COR-L47 (cell line): ENCODE measurements at regions not wholly inside any gene's neighbourhood (a gene's known extent, or its start where the extent isn't known, plus 50 kb on each side); places are given as distances from the start of the nearest gene placed in this dataset.

Source experiments
- DNase-seq: peaks from one replicate; lab custom pipeline; 2025; lab: John Stamatoyannopoulos, UW

GRCh38 chr6:147716434-147716833, 207.9 kb downstream of the SAMD5 start:
- no peak for DNase-seq

DNA sequence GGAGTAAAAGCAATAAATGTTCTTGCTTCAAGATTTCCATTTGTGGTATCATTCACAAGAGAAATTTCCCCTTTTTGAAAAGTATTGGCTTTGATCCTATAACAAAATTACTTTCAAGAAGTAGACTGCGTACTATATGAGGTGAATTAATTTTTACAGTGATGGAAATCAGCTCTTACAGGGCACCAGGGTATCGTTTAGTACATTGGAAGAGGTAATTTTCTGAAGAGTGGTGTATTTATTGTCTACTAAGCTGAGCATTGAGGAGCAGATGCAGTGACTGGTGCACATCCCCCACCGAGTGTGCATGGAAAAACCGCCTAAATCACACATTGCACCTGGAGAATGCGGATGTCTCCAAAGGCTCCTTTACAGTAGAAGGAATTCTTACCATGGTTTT, 209.5 kb downstream of the SAMD5 start:
- DNase-seq: no peak

DNA sequence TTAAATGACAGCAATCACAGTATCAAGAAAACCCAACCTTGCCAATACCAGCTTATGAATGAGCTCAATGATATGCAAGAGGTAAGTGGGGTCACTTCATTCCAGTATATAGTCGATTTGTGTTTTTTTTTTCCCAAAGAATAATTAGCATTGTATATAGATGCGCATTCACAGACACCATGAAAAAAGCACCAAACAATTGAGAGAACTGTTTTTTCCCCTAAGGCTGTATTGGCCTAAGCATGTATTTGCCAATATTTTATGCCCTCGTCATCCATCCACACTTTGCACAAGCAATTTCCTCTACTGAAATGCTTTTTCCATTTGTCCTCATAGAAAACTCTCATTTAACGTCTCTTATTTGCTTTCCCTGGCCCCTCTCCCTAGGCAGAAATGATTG, 213.7 kb downstream of the SAMD5 start:
- no peak for DNase-seq

- no peak for DNase-seq
Observed at GRCh38 chr6:147724454-147724853, 216.0 kb downstream of the SAMD5 start.

DNA sequence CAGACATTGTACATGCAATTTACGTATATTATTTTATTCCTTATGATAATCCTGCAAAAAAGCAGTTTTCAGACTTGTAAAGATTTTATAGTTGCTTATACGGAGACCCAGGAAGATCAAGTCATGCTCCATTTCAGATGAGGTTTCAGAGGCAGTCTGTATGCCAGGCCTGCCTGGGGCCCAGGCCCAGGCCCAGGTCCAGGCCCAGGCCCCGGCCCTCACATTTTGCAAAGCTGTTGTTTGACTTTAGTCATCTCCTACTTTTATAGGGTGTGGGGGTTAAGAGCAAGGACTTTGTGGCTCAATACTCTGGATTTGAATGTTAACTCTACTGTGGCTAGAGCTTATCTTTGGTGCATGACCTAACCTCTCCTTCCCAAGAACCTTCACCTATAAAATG, 217.9 kb downstream of the SAMD5 start:
- no peak for DNase-seq

GRCh38 chr6:147728903-147729302, 220.4 kb downstream of the SAMD5 start:
- no peak for DNase-seq

DNA sequence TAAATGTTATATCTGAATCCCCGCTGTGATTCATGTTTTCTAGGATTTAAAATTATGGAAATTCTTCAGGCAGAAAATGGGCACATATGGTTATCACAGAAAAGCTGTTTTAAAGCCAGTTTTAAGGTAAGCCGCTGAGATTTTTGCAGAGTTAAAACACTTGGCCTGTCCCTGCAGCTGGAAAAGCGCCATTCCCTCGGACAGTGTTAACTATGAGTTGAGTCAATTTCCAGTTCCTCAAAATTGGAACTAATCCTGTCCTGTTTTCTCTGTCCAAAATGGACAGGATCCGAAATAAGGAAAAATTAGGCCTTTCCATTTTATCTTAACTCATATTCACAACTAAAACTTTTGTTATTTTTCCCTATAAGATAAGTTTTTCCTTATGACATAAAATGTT, 225.2 kb downstream of the SAMD5 start:
- no peak for DNase-seq

DNA sequence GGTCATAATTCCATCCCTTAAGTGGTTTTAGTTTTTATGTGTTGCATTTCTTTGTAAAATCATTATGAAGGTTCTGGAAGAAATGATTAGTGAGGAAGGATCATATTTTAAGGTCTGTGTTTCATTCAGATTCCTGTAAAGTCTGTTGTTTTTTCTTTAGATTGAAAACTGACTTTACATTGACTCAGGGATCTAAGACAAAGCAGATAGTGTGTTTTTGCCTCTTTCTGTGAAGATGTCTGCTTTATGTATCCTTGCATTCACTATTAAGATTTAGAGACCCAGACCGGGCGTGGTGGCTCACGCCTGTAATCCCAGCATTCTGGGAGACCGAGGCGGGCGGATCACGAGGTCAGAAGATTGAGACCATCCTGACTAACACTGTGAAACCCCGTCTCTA, 225.7 kb downstream of the SAMD5 start:
- no peak for DNase-seq

DNA sequence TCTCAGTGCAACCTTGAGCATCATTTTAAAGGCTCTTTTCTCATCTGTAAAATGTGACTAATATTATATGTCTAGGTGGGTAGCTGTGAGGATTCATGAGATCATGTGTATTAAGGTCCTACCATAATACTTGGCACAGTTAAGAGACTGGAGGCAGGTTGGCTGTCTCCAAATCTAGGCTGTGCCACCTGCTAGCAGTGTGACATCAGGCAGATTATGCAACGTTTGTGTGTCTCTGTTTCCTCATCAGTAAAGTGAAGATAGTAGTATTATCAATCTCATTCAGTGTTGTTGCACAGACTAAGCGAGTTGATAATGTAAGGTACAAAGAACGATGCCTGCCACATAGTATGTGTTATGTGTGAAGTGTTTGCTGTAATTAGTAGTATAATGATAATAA, 227.4 kb downstream of the SAMD5 start:
- no peak for DNase-seq

GRCh38 chr6:147737115-147737514, 228.6 kb downstream of the SAMD5 start:
- DNase-seq: no peak

- no peak for DNase-seq
Observed at GRCh38 chr6:147738099-147738498, 229.6 kb downstream of the SAMD5 start.

DNA sequence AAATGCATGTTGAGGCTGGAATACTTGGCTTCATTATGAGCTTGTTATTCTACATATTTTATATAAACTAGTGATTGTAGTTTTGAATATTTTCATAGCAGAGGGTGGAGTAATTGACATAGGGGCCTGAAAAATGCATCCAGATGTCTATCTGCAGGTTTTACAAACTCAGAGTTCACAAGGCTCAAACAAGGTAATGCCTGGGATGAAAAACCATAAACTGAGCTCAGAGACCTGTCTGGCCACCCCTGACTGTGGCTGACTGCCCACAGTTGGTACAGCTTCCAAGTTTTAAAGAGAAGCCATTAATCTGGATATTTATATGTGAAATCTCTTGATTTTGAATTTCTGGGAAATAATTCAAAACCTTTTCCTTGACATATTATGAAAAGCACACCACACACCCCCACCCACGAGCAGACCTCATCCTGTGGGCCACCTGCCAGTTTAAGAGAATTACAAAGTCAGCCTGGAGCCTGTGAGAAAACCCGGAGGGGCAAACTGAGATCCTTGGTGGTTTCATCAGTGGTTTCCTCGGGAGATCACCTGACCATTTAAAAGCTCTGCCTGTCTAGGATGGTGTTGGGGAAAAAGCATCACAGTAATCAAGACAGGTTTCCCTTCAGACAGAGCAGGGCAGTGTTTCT, 230.1 kb downstream of the SAMD5 start:
- no peak for DNase-seq

DNA sequence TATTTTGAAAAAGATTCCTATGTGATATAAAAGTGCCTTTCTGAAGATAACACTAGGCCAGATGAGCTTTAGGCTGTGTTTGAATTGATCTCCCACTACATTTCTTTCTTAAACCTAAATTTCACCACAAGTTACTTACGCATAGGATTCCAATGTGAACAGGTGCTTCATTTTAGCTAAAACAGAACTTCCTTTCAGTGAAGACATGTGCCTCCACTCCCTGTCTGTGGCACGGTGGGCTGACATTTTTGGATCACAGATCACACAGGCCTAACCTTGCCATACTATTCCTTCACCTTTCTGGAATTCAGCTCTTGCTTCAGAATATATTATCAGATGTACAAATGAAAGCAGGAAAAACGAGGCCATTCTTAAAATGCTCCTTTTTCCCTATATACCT, 231.8 kb downstream of the SAMD5 start:
- DNase-seq: no peak

DNA sequence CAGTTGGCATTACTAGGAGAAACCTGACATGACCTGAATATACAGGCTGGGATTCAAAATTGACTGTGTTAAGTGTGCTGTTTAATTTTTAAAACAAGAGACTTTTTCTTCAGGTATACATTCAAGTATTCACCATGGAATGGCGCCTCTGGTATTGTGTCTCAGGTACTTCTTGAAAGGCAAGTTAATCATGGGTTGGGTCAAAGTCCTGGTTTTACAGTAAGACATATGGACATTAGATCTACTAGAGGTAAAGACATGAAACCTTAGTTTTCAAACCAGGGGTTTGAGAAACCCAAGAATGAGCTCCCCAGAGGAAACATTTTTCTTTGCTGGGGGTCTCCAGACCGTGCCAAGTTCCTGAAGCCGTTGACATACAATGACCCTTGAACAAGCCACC, 232.4 kb downstream of the SAMD5 start:
- DNase-seq: no peak

GRCh38 chr6:147741389-147741788, 232.9 kb downstream of the SAMD5 start:
- no peak for DNase-seq

DNA sequence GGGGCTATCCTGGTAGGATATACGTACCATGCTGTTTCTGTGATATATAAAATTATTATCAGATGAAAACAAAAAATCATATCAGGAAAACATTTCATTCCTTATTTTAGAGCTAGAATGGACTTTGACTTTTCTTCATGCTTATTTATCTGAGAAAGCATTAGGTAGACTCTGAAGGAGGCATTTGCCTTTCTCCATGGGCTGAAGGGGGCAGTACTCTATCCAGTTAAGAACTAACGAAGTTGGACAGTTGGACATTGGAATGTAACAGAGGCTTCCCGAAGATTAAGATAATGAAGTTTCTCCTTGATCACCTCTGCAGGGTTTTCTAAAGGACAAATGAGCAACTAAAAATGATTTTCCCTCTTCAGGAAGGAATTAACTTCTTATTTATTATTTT, 233.9 kb downstream of the SAMD5 start:
- no peak for DNase-seq

DNA sequence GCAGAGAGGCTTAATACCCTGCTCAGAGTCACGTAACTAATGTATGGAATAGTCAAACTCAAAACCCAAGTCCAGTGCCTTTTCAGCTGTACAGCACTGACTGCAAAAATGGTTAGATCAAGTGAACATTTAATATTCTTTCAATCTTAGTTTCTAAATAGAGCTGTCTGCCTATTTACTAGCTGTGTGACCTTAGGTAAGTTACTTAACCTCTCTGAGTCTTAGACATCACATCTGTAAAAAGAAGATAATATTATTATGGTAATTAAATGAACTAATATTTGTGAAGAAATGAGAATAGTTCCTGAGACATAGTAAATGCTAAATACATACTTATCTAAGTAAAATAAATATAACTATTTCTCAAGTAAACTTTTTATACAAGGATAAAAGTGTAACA, 235.5 kb downstream of the SAMD5 start:
- no peak for DNase-seq

- DNase-seq: no peak
Observed at GRCh38 chr6:147749331-147749730, 240.8 kb downstream of the SAMD5 start.

DNA sequence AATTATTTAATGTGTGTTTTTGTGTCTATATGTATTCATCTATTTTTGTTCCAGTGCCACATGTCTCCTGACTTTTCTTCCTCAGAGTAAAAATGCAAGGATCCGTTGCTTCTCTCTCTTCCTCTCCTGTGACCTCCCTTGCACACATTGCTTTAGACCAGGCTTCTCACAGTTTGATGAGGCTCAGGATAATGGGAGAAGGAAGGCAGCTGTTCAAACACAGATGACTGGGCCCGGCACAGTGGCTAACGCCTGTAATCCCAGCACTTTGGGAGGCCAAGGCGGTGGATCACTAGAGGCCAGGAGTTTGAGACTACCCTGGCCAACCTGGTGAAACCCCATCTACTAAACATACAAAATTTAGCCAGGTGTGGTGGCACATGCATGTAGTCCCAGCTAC, 241.9 kb downstream of the SAMD5 start:
- no peak for DNase-seq

- no peak for DNase-seq
Observed at GRCh38 chr6:147751232-147751631, 242.7 kb downstream of the SAMD5 start.

DNA sequence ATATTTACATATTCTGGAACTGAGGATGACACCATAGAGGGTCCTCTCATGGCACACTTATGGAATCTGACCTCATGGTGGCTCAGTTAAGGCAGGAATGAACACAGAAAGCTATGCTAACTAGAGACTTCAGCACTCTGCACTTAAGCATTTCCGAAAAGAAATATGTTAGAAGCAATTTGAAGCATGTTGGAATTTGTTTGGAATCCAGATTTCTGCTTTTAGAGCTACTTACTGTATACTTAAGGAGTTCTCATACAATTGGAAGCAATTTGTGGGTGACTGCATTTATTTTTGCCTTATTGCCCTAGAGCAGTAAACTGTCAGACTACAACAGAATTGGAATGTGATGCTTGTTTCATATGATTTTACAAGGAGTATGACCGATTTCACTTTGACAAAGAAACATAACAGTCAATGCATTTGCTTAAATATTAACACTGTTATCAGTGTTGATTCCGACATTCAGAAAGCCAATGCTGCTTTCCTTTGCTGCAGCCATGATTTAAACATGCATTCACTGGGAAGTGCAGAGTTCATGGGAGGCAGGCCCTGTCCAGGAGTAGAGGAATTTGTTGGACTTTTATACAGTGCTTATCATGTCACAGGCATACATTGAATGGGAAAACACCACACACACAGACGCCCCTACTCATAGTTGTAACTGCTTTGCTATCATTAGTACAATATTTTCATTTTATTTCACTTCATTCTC, 244.4 kb downstream of the SAMD5 start:
- no peak for DNase-seq

- DNase-seq: no peak
Observed at GRCh38 chr6:147755999-147756398, 247.5 kb downstream of the SAMD5 start.

- DNase-seq: no peak
Observed at GRCh38 chr6:147756891-147757290, 248.4 kb downstream of the SAMD5 start.

GRCh38 chr6:147757291-147757690, 248.8 kb downstream of the SAMD5 start:
- no peak for DNase-seq
